ENCODE measurements at regions not wholly inside any gene's neighbourhood (a gene's known extent, or its start where the extent isn't known, plus 50 kb on each side); places are given as distances from the start of the nearest gene placed in this dataset.

DNA sequence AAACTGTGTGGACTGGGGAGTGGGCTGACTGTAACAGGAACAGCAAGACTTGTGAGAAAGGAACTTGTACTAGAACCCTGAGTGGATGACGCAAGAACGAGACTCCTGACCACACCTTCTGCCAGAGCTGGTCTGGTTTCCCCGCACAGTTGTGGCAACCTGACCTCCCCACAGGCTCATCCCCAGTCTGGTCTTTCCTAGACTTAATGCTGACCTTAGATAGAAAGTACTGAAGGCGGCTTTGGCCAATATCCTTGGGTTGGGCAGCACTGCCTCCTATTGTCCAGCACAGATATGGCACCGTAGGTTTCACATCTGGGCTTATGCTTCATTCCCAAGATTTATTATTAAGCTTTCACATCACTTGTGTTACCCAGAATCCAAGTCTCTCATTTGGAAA is 137.8 kb upstream of the FRG1 start:
- Histone ChIP-seq H3K27ac (no peak overlapping the region), H3K27me3 (no peaks in the 10 kb centered on the region), H3K9me3 (peaks cover 7 to 9% of the 10 kb centered on the region in 2 donors), H3K4me1 (no peaks in the 10 kb centered on the region), H3K36me3 (no peaks in the 10 kb centered on the region), H3K4me3 (no peak overlapping the region)
- no peak for DNase-seq (ENCODE audit: low spot score in 2 of 2)
- no peak for TF ChIP-seq POLR2AphosphoS5 (IDR thresholded peaks at IDR 0.05)
- TF ChIP-seq, protein P1, sequence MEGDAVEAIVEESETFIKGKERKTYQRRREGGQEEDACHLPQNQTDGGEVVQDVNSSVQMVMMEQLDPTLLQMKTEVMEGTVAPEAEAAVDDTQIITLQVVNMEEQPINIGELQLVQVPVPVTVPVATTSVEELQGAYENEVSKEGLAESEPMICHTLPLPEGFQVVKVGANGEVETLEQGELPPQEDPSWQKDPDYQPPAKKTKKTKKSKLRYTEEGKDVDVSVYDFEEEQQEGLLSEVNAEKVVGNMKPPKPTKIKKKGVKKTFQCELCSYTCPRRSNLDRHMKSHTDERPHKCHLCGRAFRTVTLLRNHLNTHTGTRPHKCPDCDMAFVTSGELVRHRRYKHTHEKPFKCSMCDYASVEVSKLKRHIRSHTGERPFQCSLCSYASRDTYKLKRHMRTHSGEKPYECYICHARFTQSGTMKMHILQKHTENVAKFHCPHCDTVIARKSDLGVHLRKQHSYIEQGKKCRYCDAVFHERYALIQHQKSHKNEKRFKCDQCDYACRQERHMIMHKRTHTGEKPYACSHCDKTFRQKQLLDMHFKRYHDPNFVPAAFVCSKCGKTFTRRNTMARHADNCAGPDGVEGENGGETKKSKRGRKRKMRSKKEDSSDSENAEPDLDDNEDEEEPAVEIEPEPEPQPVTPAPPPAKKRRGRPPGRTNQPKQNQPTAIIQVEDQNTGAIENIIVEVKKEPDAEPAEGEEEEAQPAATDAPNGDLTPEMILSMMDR (IDR thresholded peaks at IDR 0.05): no peak
- intact Hi-C loops (cut with DNase I; ENCODE audit: low total_unique reads): no loop called here

- Histone ChIP-seq H3K27me3 (no peaks in the 10 kb centered on the region), H3K9me3 (peaks cover 7 to 9% of the 10 kb centered on the region in 2 donors), H3K36me3 (no peaks in the 10 kb centered on the region), H3K27ac (no peak overlapping the region), H3K4me1 (no peaks in the 10 kb centered on the region), H3K4me3 (no peak overlapping the region)
- DNase-seq (ENCODE audit: low spot score in 2 of 2): no peak
- TF ChIP-seq POLR2AphosphoS5 (IDR thresholded peaks at IDR 0.05) (no peak), POLR2A (IDR thresholded peaks at IDR 0.05) (no peak)
- TF ChIP-seq, protein P1 (IDR thresholded peaks at IDR 0.05): no peak
- intact Hi-C loops (cut with DNase I; ENCODE audit: low total_unique reads): no loop called here
Measured at GRCh38 chr4:189804894-189805293, 135.8 kb upstream of the FRG1 start.

- no peak for DNase-seq (ENCODE audit: low spot score in 2 of 2)
- no peak for TF ChIP-seq POLR2AphosphoS5 (IDR thresholded peaks at IDR 0.05)
- TF ChIP-seq POLR2A (IDR thresholded peaks at IDR 0.05): no peak
- TF ChIP-seq, protein P1 (IDR thresholded peaks at IDR 0.05): no peak
- Histone ChIP-seq H3K4me1 (no peaks in the 10 kb centered on the region), H3K4me3 (no peak overlapping the region), H3K27ac (no peak overlapping the region), H3K36me3 (no peaks in the 10 kb centered on the region), H3K9me3 (peaks cover 7 to 12% of the 10 kb centered on the region in 2 donors), H3K27me3 (no peaks in the 10 kb centered on the region)
- intact Hi-C loops (cut with DNase I; ENCODE audit: low total_unique reads): no loop called here
Measured at GRCh38 chr4:189806506-189806905, 134.2 kb upstream of the FRG1 start.

GRCh38 chr4:189807031-189807430 is 133.6 kb upstream of the FRG1 start:
- no peak overlapping the region for H3K27ac ChIP-seq
- no peak for DNase-seq (ENCODE audit: low spot score in 2 of 2)
- peaks cover 7 to 12% of the 10 kb centered on the region in 2 donors for H3K9me3 ChIP-seq
- H3K4me1 ChIP-seq: no peaks in the 10 kb centered on the region
- no peaks in the 10 kb centered on the region for H3K36me3 ChIP-seq
- TF ChIP-seq POLR2A (IDR thresholded peaks at IDR 0.05): no peak
- TF ChIP-seq POLR2AphosphoS5 (IDR thresholded peaks at IDR 0.05): no peak
- TF ChIP-seq, protein P1 (IDR thresholded peaks at IDR 0.05): no peak
- H3K27me3 ChIP-seq: no peaks in the 10 kb centered on the region
- no peak overlapping the region for H3K4me3 ChIP-seq
- intact Hi-C loops (cut with DNase I; ENCODE audit: low total_unique reads): no loop called here

DNA sequence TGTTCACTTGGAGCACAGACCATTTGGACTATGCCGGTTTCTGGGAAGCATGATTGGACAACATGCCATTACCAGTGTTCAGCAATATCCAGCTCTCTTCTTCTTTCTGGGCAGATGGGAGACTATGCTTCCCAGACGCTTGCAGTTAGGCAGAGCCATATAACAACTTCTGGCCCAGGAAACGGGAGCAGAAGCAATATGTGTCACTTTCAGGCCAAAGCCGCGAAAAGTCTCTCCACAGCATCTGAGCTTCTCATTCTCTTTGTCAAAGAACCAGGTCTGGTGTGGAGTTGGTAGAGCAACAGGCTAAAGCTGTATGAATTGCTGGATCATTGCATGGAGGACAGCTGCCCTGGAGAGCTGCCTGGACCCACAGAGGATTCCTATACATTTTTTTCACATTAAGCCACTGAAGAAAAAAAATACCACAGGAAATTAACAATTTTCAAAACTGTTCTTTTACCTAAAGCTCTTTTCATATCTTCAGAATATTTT is 131.4 kb upstream of the FRG1 start:
- TF ChIP-seq, protein P1 (IDR thresholded peaks at IDR 0.05): no peak
- TF ChIP-seq POLR2A (IDR thresholded peaks at IDR 0.05) (no peak), POLR2AphosphoS5 (IDR thresholded peaks at IDR 0.05) (no peak)
- no peak for DNase-seq (ENCODE audit: low spot score in 2 of 2)
- Histone ChIP-seq H3K27ac (no peak overlapping the region), H3K4me3 (no peak overlapping the region), H3K36me3 (no peaks in the 10 kb centered on the region), H3K9me3 (peaks cover 7 to 12% of the 10 kb centered on the region in 2 donors), H3K4me1 (no peaks in the 10 kb centered on the region), H3K27me3 (no peaks in the 10 kb centered on the region)
- intact Hi-C loops (cut with DNase I; ENCODE audit: low total_unique reads): no loop called here
